GM23248 (cell line): ENCODE measurements at regions not wholly inside any gene's neighbourhood (a gene's known extent, or its start where the extent isn't known, plus 50 kb on each side); places are given as distances from the start of the nearest gene placed in this dataset.

Experiments
- DNase-seq: peaks from one replicate; pipeline ENCODE4 v3.0.0-alpha.2; 2015
- H2AFZ ChIP-seq: fragments of 200-600 bp; sonication (generic); 2 replicates; pipeline ENCODE4 v1.6.1; 2016; ENCODE audit warnings: antibody characterized with exemption
- H3F3A ChIP-seq: fragments of 200-600 bp; sonication (generic); 2 replicates; pipeline ENCODE4 v1.6.1; 2016; ENCODE audit warnings: mild to moderate bottlenecking, antibody characterized with exemption, mixed run types; ENCODE audit not compliant: insufficient read depth
- H3K27ac ChIP-seq: fragments of 200-600 bp; sonication (generic); 2 replicates; pipeline ENCODE4 v1.5.1; 2016; ENCODE audit warnings: mild to moderate bottlenecking
- H3K27me3 ChIP-seq: fragments of 200-600 bp; sonication (generic); replicated peaks from 2 replicates; pipeline ENCODE4 v1.6.1; 2016; ENCODE audit warnings: mild to moderate bottlenecking; ENCODE audit not compliant: insufficient read depth
- H3K36me3 ChIP-seq: fragments of 200-600 bp; sonication (generic); 2 replicates; pipeline ENCODE4 v1.6.1; 2016; ENCODE audit warnings: low read depth, mild to moderate bottlenecking
- H3K4me1 ChIP-seq: fragments of 200-600 bp; sonication (generic); 2 replicates; pipeline ENCODE4 v1.6.1; 2016; ENCODE audit warnings: mild to moderate bottlenecking; ENCODE audit not compliant: insufficient read depth
- H3K4me2 ChIP-seq: fragments of 200-600 bp; sonication (generic); one replicate; pipeline ENCODE4 v1.6.1; 2016; ENCODE audit warnings: mild to moderate bottlenecking; ENCODE audit not compliant: unreplicated experiment
- H3K4me3 ChIP-seq: fragments of 200-600 bp; sonication (generic); 2 replicates; pipeline ENCODE4 v1.5.1; 2016; ENCODE audit warnings: mild to moderate bottlenecking
- H3K79me2 ChIP-seq: fragments of 200-600 bp; sonication (generic); 2 replicates; pipeline ENCODE4 v1.6.1; 2016; ENCODE audit warnings: mild to moderate bottlenecking; ENCODE audit not compliant: insufficient read depth
- H3K9ac ChIP-seq: fragments of 200-600 bp; sonication (generic); 2 replicates; pipeline ENCODE4 v1.6.1; 2016; ENCODE audit warnings: mild to moderate bottlenecking
- H3K9me2 ChIP-seq: fragments of 200-600 bp; sonication (generic); 2 replicates; pipeline ENCODE4 v1.6.1; 2016; ENCODE audit warnings: mixed run types, mild to moderate bottlenecking, moderate library complexity; ENCODE audit not compliant: insufficient read depth
- H3K9me3 ChIP-seq: fragments of 200-600 bp; sonication (generic); one replicate; pipeline ENCODE4 v1.6.1; 2017; ENCODE audit warnings: low read depth
- H4K20me1 ChIP-seq: fragments of 200-600 bp; sonication (generic); 2 replicates; pipeline ENCODE4 v1.6.0; 2016; ENCODE audit not compliant: insufficient read depth
- EZH2 ChIP-seq: fragments of 200-600 bp; sonication (generic); IDR thresholded peaks from 2 replicates; pipeline ENCODE4 v1.6.1; 2018; ENCODE audit warnings: antibody characterized with exemption, mild to moderate bottlenecking; ENCODE audit not compliant: insufficient read depth, poor library complexity, severe bottlenecking
- EZH2phosphoT487 ChIP-seq: fragments of 200-600 bp; sonication (generic); IDR thresholded peaks from 2 replicates; pipeline ENCODE4 v1.6.1; 2018; ENCODE audit warnings: antibody characterized with exemption, moderate library complexity, mild to moderate bottlenecking, low read depth; ENCODE audit not compliant: insufficient read depth
- whole genome bisulfite sequencing, 2 experiments: methylation state at CpG; one replicate each; pipeline ENCODE4 v1.1.6; 2015 to 2017; ENCODE audit warnings: low lambda C conversion rate in 2 of 2, low coverage in 1 of 2; ENCODE audit errors: missing lambda C conversion rate in 2 of 2; 5-methylcytosine and 5-hydroxymethylcytosine counted together
- in situ Hi-C: fragments of 300-500 bp; cut with MboI; formaldehyde crosslinking; loops from 2 replicates; pipeline ENCODE4 v1.15.0; 2020

- peak overlapping the region; percentile 94 for H3K27ac ChIP-seq
- H4K20me1 ChIP-seq = no peaks in the 10 kb centered on the region
- peak overlapping the region; percentile 54 for H3K4me2 ChIP-seq
- no peak overlapping the region for H3K4me3 ChIP-seq
- H3K36me3 ChIP-seq = no peaks in the 10 kb centered on the region
- 96 to 100% methylated on average over 1 of the region's 1 CpG for WGBS, 2 experiments
- in situ Hi-C loops = no loop called here
- DNase-seq = no peak
- H3K9me3 ChIP-seq = peaks cover 11% of the 10 kb centered on the region
- H3F3A ChIP-seq = peaks cover 47% of the 10 kb centered on the region
- H3K4me1 ChIP-seq = peaks cover 69% of the 10 kb centered on the region
- H3K27me3 ChIP-seq = no peaks in the 10 kb centered on the region
- 0 out of 2 replicates have a peak overlapping the region, but pooled peaks have one; percentile 71 for H3K9ac ChIP-seq
- 0 out of 2 replicates have a peak, but pooled peaks cover 6% of the 10 kb centered on the region for H3K79me2 ChIP-seq
- no peaks in the 10 kb centered on the region for H3K9me2 ChIP-seq
- no peak overlapping the region for H2AFZ ChIP-seq
- TF ChIP-seq EZH2 = no peak
- TF ChIP-seq EZH2phosphoT487 = no peak
These were observed 188.3 kb upstream of the SLC38A2 start for GRCh38 chr12:46560874-46561273.

- peaks cover 6% of the 10 kb centered on the region for H3K9me3 ChIP-seq
- peak overlapping the region; percentile 35; the same call in 1 of the 2 replicates for H2AFZ ChIP-seq
- peak overlapping the region; percentile 71 for H3K9ac ChIP-seq
- H3K36me3 ChIP-seq = no peaks in the 10 kb centered on the region
- no peak overlapping the region for H3K4me3 ChIP-seq
- DNase-seq = no peak
- no peaks in the 10 kb centered on the region for H4K20me1 ChIP-seq
- peak overlapping the region; percentile 54 for H3K4me2 ChIP-seq
- 99 to 100% methylated on average over 2 of the region's 2 CpGs for WGBS, 2 experiments
- H3K27me3 ChIP-seq = no peaks in the 10 kb centered on the region
- H3K9me2 ChIP-seq = no peaks in the 10 kb centered on the region
- no peak for TF ChIP-seq EZH2
- no peak for TF ChIP-seq EZH2phosphoT487
- H3K27ac ChIP-seq = peak overlapping the region; percentile 94
- in situ Hi-C loops = no loop called here
- H3K4me1 ChIP-seq = peaks cover 77% of the 10 kb centered on the region
- H3K79me2 ChIP-seq = 0 out of 2 replicates have a peak, but pooled peaks cover 6% of the 10 kb centered on the region
- H3F3A ChIP-seq = peaks cover 55% of the 10 kb centered on the region
These were observed 187.5 kb upstream of the SLC38A2 start for GRCh38 chr12:46560089-46560488.

- H3K4me1 ChIP-seq = peaks cover 85% of the 10 kb centered on the region
These were observed 186.7 kb upstream of the SLC38A2 start for GRCh38 chr12:46559311-46559710.

GRCh38 chr12:46558677-46559076 is 186.1 kb upstream of the SLC38A2 start:
- in situ Hi-C loops = no loop called here
- peak overlapping the region; percentile 71 for H3K9ac ChIP-seq
- no peaks in the 10 kb centered on the region for H3K27me3 ChIP-seq
- H3K36me3 ChIP-seq = no peaks in the 10 kb centered on the region
- no peaks in the 10 kb centered on the region for H3K79me2 ChIP-seq
- no peaks in the 10 kb centered on the region for H3K9me3 ChIP-seq
- peak overlapping the region; percentile 94 for H3K27ac ChIP-seq
- WGBS, 2 experiments = 31 to 33% methylated on average over 5 of the region's 5 CpGs
- no peak overlapping the region for H3K4me3 ChIP-seq
- H3K9me2 ChIP-seq = no peaks in the 10 kb centered on the region
- peaks cover 90% of the 10 kb centered on the region for H3K4me1 ChIP-seq
- TF ChIP-seq EZH2 (no peak), EZH2phosphoT487 (no peak)
- DNase-seq = peak; percentile 17
- peaks cover 68% of the 10 kb centered on the region for H3F3A ChIP-seq
- peak overlapping the region; percentile 35; the same call in 1 of the 2 replicates for H2AFZ ChIP-seq
- H4K20me1 ChIP-seq = no peaks in the 10 kb centered on the region
- H3K4me2 ChIP-seq = peak overlapping the region; percentile 54

More at GRCh38 chr12:46559311-46559710, 186.7 kb upstream of the SLC38A2 start:
- WGBS, 2 experiments = 17 to 25% methylated on average over 5 of the region's 5 CpGs
- no peaks in the 10 kb centered on the region for H3K9me3 ChIP-seq
- no peaks in the 10 kb centered on the region for H4K20me1 ChIP-seq
- peak overlapping the region; percentile 35 for H2AFZ ChIP-seq
- H3F3A ChIP-seq = peaks cover 62% of the 10 kb centered on the region
- H3K9ac ChIP-seq = peak overlapping the region; percentile 71
- H3K4me3 ChIP-seq = no peak overlapping the region
- in situ Hi-C loops = no loop called here
- no peaks in the 10 kb centered on the region for H3K36me3 ChIP-seq
- 0 out of 2 replicates have a peak, but pooled peaks cover 4% of the 10 kb centered on the region for H3K79me2 ChIP-seq
- no peaks in the 10 kb centered on the region for H3K27me3 ChIP-seq
- peak overlapping the region; percentile 54 for H3K4me2 ChIP-seq
- no peaks in the 10 kb centered on the region for H3K9me2 ChIP-seq
- TF ChIP-seq EZH2phosphoT487 = no peak
- TF ChIP-seq EZH2 = no peak
- peak; percentile 72 for DNase-seq
- peak overlapping the region; percentile 94 for H3K27ac ChIP-seq
